ENCODE measurements at regions not wholly inside any gene's neighbourhood (a gene's known extent, or its start where the extent isn't known, plus 50 kb on each side); places are given as distances from the start of the nearest gene placed in this dataset.

DNA sequence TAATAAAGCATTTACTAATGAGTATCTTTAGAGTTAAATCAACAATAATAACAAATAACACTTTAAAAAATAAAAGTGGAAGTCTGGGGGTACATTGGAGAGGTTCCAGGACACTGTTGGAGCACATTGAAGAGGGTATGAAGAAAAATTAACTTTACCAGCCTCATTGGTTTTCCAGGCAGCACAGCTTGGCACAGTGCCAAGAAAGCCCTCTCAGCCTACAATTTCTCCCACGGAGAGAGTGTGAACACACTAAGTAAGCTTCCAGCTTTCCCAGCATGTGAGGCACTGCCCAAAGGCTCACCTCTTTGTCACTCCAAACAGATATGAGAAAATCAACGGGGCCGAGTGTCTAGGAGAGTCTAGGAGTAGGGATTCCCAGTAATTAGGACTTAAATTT lies 1912.8 kb upstream of the NUDT12 start:
- no peak overlapping the region for H3K27ac ChIP-seq
- TF ChIP-seq, protein P1, sequence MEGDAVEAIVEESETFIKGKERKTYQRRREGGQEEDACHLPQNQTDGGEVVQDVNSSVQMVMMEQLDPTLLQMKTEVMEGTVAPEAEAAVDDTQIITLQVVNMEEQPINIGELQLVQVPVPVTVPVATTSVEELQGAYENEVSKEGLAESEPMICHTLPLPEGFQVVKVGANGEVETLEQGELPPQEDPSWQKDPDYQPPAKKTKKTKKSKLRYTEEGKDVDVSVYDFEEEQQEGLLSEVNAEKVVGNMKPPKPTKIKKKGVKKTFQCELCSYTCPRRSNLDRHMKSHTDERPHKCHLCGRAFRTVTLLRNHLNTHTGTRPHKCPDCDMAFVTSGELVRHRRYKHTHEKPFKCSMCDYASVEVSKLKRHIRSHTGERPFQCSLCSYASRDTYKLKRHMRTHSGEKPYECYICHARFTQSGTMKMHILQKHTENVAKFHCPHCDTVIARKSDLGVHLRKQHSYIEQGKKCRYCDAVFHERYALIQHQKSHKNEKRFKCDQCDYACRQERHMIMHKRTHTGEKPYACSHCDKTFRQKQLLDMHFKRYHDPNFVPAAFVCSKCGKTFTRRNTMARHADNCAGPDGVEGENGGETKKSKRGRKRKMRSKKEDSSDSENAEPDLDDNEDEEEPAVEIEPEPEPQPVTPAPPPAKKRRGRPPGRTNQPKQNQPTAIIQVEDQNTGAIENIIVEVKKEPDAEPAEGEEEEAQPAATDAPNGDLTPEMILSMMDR (conservative IDR thresholded peaks at IDR 0.05): no peak

DNA sequence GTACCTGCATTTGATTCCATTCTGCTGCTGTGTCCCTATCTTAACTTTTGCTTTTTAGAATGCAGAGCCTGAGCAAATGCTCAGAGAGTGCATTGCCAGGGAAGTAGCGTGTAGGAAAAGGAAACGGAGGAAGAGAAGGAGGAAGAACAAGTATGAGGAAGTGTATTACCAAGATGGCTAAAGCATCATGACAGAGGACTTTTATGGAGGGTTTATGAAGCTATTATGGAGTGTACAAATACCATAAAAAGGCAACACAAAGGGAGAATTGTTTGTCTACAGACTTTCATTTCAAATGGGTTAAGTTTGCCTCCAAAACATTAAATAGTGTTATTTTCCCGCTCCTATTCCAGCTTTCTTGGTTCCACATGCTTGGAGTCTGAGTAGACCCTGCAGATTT lies 1899.8 kb upstream of the NUDT12 start:
- no peak overlapping the region for H3K27ac ChIP-seq
- TF ChIP-seq, protein P1 (conservative IDR thresholded peaks at IDR 0.05): no peak

DNA sequence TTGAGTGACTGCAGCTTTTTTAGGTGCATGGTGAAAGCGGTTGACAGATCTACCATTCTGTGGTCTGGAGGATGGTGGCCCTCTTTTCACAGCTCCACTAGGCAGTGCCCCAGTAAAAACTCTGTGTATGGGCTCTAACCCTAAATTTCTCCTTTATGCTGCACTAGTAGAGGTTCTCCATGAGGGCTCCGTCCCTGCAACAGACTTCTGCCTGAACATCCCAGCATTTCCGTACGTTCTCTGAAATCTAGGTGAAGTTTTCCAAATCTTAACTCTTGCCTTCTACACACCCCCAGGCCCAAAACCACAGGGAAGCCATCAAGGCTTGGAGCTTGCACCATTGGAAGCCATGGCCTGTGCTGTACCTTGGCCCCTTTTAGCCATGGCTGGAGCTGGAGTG lies 1898.1 kb upstream of the NUDT12 start:
- no peak overlapping the region for H3K27ac ChIP-seq
- TF ChIP-seq, protein P1 (conservative IDR thresholded peaks at IDR 0.05): no peak

DNA sequence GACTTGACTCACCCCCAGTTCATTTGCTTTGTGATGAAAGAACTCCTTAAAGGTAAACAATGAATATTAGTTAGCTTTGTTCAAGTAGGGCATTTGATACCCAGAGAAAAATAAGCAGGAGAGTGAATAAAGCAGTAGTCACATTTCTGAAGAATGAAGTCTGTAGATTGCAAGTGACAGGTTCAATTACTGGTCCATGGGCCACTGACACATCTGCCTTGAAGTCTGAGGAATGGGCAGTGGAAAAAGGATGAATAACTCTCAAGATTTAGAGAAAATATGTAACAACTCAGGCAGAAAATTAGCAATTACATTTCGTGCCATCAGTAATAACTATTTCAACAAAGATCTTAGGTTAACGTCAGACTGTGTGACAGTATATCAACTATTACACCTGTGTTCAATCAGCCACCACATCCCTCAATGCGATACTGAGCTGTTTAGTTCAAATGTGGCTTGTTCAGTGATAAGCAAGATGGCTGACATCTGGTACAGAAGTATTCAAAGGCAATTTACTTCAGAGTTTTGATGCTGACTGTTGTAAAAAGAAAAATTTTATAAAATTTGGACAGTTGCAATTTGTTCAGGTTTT lies 1890.7 kb upstream of the NUDT12 start:
- H3K27ac ChIP-seq: no peak overlapping the region
- TF ChIP-seq, protein P1 (conservative IDR thresholded peaks at IDR 0.05): no peak

DNA sequence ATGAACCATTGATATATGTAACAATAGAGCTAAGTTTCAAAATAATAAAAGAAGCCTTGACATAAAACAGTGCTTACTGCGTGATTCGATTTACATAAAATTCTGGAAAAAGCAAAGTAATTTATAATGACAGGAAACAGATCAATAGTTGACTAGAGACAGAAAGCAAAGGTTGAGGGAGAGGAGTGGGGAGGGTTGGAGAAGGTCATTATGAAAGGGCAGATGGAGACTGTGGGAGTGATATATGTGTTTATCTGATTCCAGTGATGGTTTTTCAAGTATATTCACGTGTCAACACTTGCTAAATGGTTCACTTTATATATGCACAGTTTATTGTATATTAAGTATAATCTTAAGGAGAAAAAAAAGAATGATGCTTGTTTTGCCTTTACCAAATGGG lies 1885.7 kb upstream of the NUDT12 start:
- TF ChIP-seq, protein P1 (conservative IDR thresholded peaks at IDR 0.05): no peak

DNA sequence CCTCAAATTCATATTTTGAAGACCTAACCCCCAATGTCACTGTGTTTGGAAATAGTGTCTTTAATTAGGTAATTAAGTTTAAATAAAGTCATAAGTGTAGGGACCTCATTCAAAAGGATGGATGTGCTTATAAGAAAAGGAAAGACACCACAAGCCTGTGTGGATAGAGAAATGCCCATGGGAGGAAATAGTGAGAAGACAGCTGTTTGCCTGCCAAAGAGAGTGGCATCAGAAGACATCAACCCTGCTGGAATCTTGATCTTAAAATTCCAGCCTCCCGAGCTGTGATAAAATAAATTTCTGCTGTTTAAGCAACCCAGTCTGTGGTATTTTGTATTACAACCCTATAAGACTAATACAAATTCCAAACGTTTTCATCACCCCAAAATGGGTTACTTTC lies 1867.9 kb upstream of the NUDT12 start:
- H3K27ac ChIP-seq: no peak overlapping the region
- TF ChIP-seq, protein P1 (conservative IDR thresholded peaks at IDR 0.05): no peak

More for the DNA sequence above, 1885.7 kb upstream of the NUDT12 start:
- H3K27ac ChIP-seq: no peak overlapping the region

DNA sequence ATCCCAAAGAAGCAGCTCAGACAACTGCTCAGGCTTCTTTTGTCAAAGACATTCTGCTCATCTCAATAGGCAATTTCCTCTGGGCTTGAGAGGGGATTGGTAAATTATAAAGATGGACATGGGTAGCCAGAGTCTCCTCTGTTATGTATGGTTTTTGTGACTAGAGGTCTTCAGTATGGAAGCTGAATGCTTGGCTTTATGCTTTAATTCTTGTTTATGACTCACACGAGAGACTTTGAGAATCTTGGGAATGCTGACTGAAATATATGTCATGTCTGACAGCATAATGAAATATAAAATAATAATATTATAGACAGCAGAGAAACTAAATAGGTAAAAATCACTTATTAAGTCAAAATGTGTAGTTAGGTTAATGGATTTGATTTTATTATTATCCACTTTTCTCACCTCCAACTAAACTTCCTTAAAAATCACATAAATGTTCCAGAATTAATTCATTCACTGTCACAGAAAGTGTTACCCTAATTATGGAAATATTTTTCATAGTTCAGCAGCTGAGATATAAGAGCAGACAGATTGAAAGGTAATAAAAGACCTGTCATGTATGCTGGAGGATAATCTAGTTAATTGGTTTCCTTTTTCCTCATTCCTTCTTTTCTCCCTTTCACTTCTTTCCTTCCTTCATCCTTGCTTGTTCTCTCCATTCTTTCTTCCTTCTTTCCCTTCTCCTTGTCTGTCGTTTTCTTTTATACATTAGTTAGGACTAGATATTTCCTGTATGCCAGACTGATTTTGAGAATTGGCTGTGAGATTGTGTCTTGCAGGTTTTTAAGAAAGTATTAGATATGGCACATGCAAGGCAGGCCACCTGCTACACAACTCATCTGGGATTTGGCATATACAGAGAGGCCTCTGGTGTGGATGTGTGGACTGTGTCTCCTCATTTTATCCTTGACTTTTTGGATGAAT lies 1866.1 kb upstream of the NUDT12 start:
- H3K27ac ChIP-seq: no peak overlapping the region
- TF ChIP-seq, protein P1 (conservative IDR thresholded peaks at IDR 0.05): no peak

Measured in VCaP (cell line).